Breast epithelium (tissue), 3 donors: ENCODE measurements at regions not wholly inside any gene's neighbourhood (a gene's known extent, or its start where the extent isn't known, plus 50 kb on each side); places are given as distances from the start of the nearest gene placed in this dataset.

ENCODE experiments used
- POLR2A ChIP-seq: fragments of 450-650 bp; IDR thresholded peaks from one replicate; pipeline ENCODE4 v1.6.1; 2016; ENCODE audit warnings: antibody characterized with exemption, mild to moderate bottlenecking, moderate library complexity
- POLR2AphosphoS5 ChIP-seq, 3 donors: sonication (generic); formaldehyde crosslinking; IDR thresholded peaks; one replicate each; pipeline ENCODE4 v1.6.1; 2017; ENCODE audit warnings: antibody characterized with exemption in 3 of 3
- TF ChIP-seq, protein P1 (sequence below), 3 donors: fragments of 450-650 bp; IDR thresholded peaks; one replicate each; pipeline ENCODE4 v1.5.1; 2016 to 2017; ENCODE audit warnings: antibody characterized with exemption in 3 of 3, mild to moderate bottlenecking in 3 of 3, moderate library complexity in 3 of 3

DNA sequence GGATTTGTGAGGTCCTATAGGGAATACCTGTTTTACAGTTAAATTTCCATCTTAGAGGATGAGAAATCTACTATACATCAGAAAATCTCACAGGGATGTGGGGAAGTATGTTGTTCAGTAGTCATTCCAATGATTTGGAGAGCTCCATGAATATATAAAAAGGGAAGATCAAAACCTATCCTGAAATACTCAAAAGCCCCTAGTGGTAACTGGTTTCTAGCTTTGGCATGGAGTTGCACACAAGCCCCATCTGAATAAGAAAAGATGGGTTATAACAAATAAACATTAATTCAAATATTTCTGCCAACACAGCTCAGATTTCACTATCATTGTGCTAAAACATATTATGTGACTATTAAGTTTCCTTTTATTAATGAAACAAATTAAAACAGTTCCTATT is 101.6 kb downstream of the FBXO8 start:
- TF ChIP-seq, protein P1, sequence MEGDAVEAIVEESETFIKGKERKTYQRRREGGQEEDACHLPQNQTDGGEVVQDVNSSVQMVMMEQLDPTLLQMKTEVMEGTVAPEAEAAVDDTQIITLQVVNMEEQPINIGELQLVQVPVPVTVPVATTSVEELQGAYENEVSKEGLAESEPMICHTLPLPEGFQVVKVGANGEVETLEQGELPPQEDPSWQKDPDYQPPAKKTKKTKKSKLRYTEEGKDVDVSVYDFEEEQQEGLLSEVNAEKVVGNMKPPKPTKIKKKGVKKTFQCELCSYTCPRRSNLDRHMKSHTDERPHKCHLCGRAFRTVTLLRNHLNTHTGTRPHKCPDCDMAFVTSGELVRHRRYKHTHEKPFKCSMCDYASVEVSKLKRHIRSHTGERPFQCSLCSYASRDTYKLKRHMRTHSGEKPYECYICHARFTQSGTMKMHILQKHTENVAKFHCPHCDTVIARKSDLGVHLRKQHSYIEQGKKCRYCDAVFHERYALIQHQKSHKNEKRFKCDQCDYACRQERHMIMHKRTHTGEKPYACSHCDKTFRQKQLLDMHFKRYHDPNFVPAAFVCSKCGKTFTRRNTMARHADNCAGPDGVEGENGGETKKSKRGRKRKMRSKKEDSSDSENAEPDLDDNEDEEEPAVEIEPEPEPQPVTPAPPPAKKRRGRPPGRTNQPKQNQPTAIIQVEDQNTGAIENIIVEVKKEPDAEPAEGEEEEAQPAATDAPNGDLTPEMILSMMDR (IDR thresholded peaks at IDR 0.05), result no peak
- no peak for TF ChIP-seq POLR2AphosphoS5 (IDR thresholded peaks at IDR 0.05)
- TF ChIP-seq POLR2A, result no peak
